GM23248 (cell line): ENCODE measurements at regions not wholly inside any gene's neighbourhood (a gene's known extent, or its start where the extent isn't known, plus 50 kb on each side); places are given as distances from the start of the nearest gene placed in this dataset.
"Not testable (repeated sequence)": the region's sequence is repeated elsewhere in the genome, so short reads cannot be mapped to it uniquely, and the experiment has no call there.

ENCODE experiments used
- EZH2 ChIP-seq: fragments of 200-600 bp; sonication (generic); IDR thresholded peaks from 2 replicates; pipeline ENCODE4 v1.6.1; 2018; ENCODE audit warnings: antibody characterized with exemption, mild to moderate bottlenecking; ENCODE audit not compliant: insufficient read depth, poor library complexity, severe bottlenecking
- EZH2phosphoT487 ChIP-seq: fragments of 200-600 bp; sonication (generic); IDR thresholded peaks from 2 replicates; pipeline ENCODE4 v1.6.1; 2018; ENCODE audit warnings: antibody characterized with exemption, moderate library complexity, mild to moderate bottlenecking, low read depth; ENCODE audit not compliant: insufficient read depth

- TF ChIP-seq EZH2, EZH2phosphoT487: not testable (repeated sequence)
These were observed 177.0 kb downstream of the TBX18 start for GRCh38 chr6:84587202-84587940.
